Right lobe of liver (tissue), 6 donors: ENCODE measurements at regions not wholly inside any gene's neighbourhood (a gene's known extent, or its start where the extent isn't known, plus 50 kb on each side); places are given as distances from the start of the nearest gene placed in this dataset.

Experiments
- ATAC-seq, 4 donors: fragments of 200-7000 bp; cut with Tn5 transposase; one replicate each; pipeline ENCODE4 v1.9.1; 2020; ENCODE audit warnings: mild to moderate bottlenecking in 4 of 4, moderate library complexity in 4 of 4
- DNase-seq, 3 donors: peaks; one replicate each; pipeline ENCODE4 v3.0.0-alpha.2; 2020
- H3K27ac ChIP-seq, 3 donors: fragments of 200-600 bp; one replicate each; pipeline ENCODE4 v1.8.0; 2022
- H3K27me3 ChIP-seq, 2 donors: fragments of 200-600 bp; one replicate each; pipeline ENCODE4 v1.8.0; 2022
- H3K36me3 ChIP-seq, 4 donors: fragments of 200-600 bp; sonication (generic) in 1 of 4; one replicate each; pipeline versions ENCODE4 v1.5.1 to v1.8.0; 2017 to 2022; ENCODE audit warnings: control low read depth in 1 of 4
- H3K4me1 ChIP-seq, 4 donors: fragments of 200-600 bp; sonication (generic) in 1 of 4; one replicate each; pipeline versions ENCODE4 v1.5.1 to v1.8.0; 2017 to 2022; ENCODE audit warnings: control low read depth in 1 of 4
- H3K4me3 ChIP-seq, 3 donors: fragments of 200-600 bp; one replicate each; pipeline ENCODE4 v1.8.0; 2022
- H3K9me3 ChIP-seq, 4 donors: fragments of 200-600 bp; sonication (generic) in 1 of 4; one replicate each; pipeline versions ENCODE4 v1.5.1 to v1.8.0; 2017 to 2022; ENCODE audit warnings: control low read depth in 1 of 4
- CTCF ChIP-seq, 4 donors: fragments of 200-600 bp in 3 of 4; fragments of 450-650 bp in 1 of 4; IDR thresholded peaks; one replicate each; pipeline versions ENCODE4 v1.5.1 to v1.8.0; 2016 to 2022; ENCODE audit warnings: antibody characterized with exemption in 4 of 4, mild to moderate bottlenecking in 2 of 4
- POLR2A ChIP-seq: fragments of 450-650 bp; IDR thresholded peaks from one replicate; pipeline ENCODE4 v1.6.1; 2017; ENCODE audit warnings: antibody characterized with exemption, mild to moderate bottlenecking
- WGBS: methylation state at CpG from one replicate; pipeline ENCODE4 v1.1.6; 2018; ENCODE audit warnings: low coverage, low lambda C conversion rate; ENCODE audit not compliant: insufficient coverage; ENCODE audit errors: missing lambda C conversion rate; 5-methylcytosine and 5-hydroxymethylcytosine counted together
- intact Hi-C, 2 donors: fragments of 100-400 bp; cut with DNase I; formaldehyde crosslinking; loops; one replicate each; pipeline versions ENCODE4 v1.11.2 to v1.14.1; 2022
- donor health status: DM: no; HTN: yes; CAD: no.
- donor health status: DM: no; HTN: no; CAD: no.
- donor health status: DM: no; HTN: no; CAD: no.
- donor health status: DM: no; HTN: yes; CAD: no.
- donor health status: DM: no; HTN: yes; CAD: no.

- Histone ChIP-seq H3K27ac (no peak overlapping the region), H3K27me3 (no peaks in the 10 kb centered on the region), H3K4me3 (no peak overlapping the region), H3K9me3 (no peaks in the 10 kb centered on the region), H3K4me1 (no peaks in the 10 kb centered on the region), H3K36me3 (no peaks in the 10 kb centered on the region)
- intact Hi-C loops, result no loop called here
- ATAC-seq, result no peak
- DNase-seq, result no peak
- WGBS, result 74% methylated on average over 3 of the region's 3 CpGs
- no peak for TF ChIP-seq CTCF (IDR thresholded peaks at IDR 0.05)
- no peak for TF ChIP-seq POLR2A
These were observed 406.2 kb upstream of the JAG1 start for GRCh38 chr20:11080010-11080409.

GRCh38 chr20:11080781-11081377 is 407.1 kb upstream of the JAG1 start:
- Histone ChIP-seq H3K27me3 (no peaks in the 10 kb centered on the region), H3K4me1 (no peaks in the 10 kb centered on the region), H3K4me3 (no peak overlapping the region), H3K9me3 (no peaks in the 10 kb centered on the region), H3K27ac (no peak overlapping the region), H3K36me3 (no peaks in the 10 kb centered on the region)
- TF ChIP-seq POLR2A, result no peak
- TF ChIP-seq CTCF (IDR thresholded peaks at IDR 0.05), result no peak
- intact Hi-C loops, result no loop called here
- WGBS, result 60% methylated on average over 8 of the region's 8 CpGs
- ATAC-seq (peak; percentile 36 to 88 (median 56)), DNase-seq (no peak)

- no peaks in the 10 kb centered on the region for H3K27me3 ChIP-seq
- no peaks in the 10 kb centered on the region for H3K36me3 ChIP-seq
- no peak overlapping the region for H3K27ac ChIP-seq
- 78% methylated on average over 2 of the region's 2 CpGs for WGBS
- no peaks in the 10 kb centered on the region for H3K9me3 ChIP-seq
- no peak for TF ChIP-seq POLR2A
- TF ChIP-seq CTCF (IDR thresholded peaks at IDR 0.05), result no peak
- ATAC-seq (no peak), DNase-seq (no peak)
- intact Hi-C loops, result no loop called here
- H3K4me1 ChIP-seq, result no peaks in the 10 kb centered on the region
- no peak overlapping the region for H3K4me3 ChIP-seq
These were observed 410.0 kb upstream of the JAG1 start for GRCh38 chr20:11083841-11084240.

GRCh38 chr20:11084508-11084907 is 410.7 kb upstream of the JAG1 start:
- H3K27me3 ChIP-seq, result no peaks in the 10 kb centered on the region
- H3K4me1 ChIP-seq, result no peaks in the 10 kb centered on the region
- H3K4me3 ChIP-seq, result no peak overlapping the region
- ATAC-seq (no peak), DNase-seq (no peak)
- no peak overlapping the region for H3K27ac ChIP-seq
- no peaks in the 10 kb centered on the region for H3K36me3 ChIP-seq
- no peaks in the 10 kb centered on the region for H3K9me3 ChIP-seq
- intact Hi-C loops, result no loop called here
- TF ChIP-seq CTCF (IDR thresholded peaks at IDR 0.05), result no peak
- TF ChIP-seq POLR2A, result no peak

- WGBS, result 59% methylated on average over 5 of the region's 5 CpGs
- Histone ChIP-seq H3K27ac (no peak overlapping the region), H3K4me1 (no peaks in the 10 kb centered on the region), H3K4me3 (no peak overlapping the region), H3K27me3 (no peaks in the 10 kb centered on the region), H3K9me3 (no peaks in the 10 kb centered on the region), H3K36me3 (no peaks in the 10 kb centered on the region)
- no peak for TF ChIP-seq POLR2A
- TF ChIP-seq CTCF (IDR thresholded peaks at IDR 0.05), result no peak
- ATAC-seq, result no peak
- intact Hi-C loops, result no loop called here
- DNase-seq, result no peak
These were observed 413.2 kb upstream of the JAG1 start for GRCh38 chr20:11086970-11087369.
